NCI-H524 treated with DMSO at 0.1 percent for 48 hours (cell line): ENCODE measurements at regions not wholly inside any gene's neighbourhood (a gene's known extent, or its start where the extent isn't known, plus 50 kb on each side); places are given as distances from the start of the nearest gene placed in this dataset.

Source experiments
- DNase-seq: peaks from one replicate; lab custom pipeline; 2025; lab: John Stamatoyannopoulos, UW

- no peak for DNase-seq
Observed at GRCh38 chr14:85464135-85464895, 65.6 kb upstream of the FLRT2 start.

GRCh38 chr14:85466678-85467077 is 63.3 kb upstream of the FLRT2 start:
- DNase-seq, result no peak

- DNase-seq, result no peak
Observed at GRCh38 chr14:85468816-85469215, 61.1 kb upstream of the FLRT2 start.

- DNase-seq, result no peak
Observed at GRCh38 chr14:85471156-85471555, 58.8 kb upstream of the FLRT2 start.

- DNase-seq, result no peak
Observed at GRCh38 chr14:85471744-85472143, 58.2 kb upstream of the FLRT2 start.

GRCh38 chr14:85474431-85474830 is 55.5 kb upstream of the FLRT2 start:
- no peak for DNase-seq

DNA sequence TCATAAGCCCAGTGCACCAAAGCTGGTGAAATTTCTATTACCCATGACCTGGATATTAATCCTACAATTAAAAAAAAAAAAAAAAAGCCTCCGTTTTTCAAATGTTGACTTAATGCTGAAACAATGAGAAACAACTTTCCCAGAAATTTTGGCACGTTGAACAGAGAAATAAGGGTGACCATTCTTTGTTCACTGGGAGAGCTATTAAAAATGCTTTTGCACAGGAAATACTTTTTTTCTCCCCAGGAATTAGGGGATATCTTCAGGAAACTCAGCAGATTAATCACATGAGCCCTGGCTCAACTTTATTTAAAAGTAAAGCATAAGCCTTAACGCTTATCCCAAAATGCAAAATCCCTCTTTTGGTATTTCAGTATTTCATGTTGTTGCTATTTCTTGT is 54.8 kb upstream of the FLRT2 start:
- DNase-seq, result no peak

DNA sequence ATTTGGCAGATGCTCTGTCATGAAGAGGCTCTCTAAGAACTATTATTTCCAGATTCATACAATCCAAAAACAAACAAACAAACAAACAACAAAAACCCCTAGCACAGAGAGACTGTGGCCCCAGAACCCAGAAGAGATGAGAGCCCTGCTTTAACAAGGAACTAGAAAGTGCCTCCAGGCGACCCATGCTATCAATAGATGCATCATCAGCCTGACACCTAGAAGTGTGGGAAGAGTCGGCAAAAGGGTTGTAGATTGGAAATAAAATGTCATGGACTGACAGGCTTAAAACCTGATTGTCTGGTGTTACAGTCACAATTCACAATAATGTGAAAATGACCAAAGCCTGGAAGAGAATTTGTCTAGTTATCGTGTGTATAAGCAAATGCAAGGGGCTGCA is 50.6 kb upstream of the FLRT2 start:
- DNase-seq, result no peak

GRCh38 chr14:85479771-85480170 is 50.2 kb upstream of the FLRT2 start:
- DNase-seq, result no peak
